Retinal pigment epithelial cell (primary cell): ENCODE measurements at regions not wholly inside any gene's neighbourhood (a gene's known extent, or its start where the extent isn't known, plus 50 kb on each side); places are given as distances from the start of the nearest gene placed in this dataset.

ENCODE experiments used
- DNase-seq: peaks from one replicate; pipeline ENCODE4 v3.0.0-alpha.2; 2010; ENCODE audit warnings: low read depth
- H3K4me3 ChIP-seq: 2 replicates; pipeline ENCODE4 v1.5.1; 2011; ENCODE audit warnings: mild to moderate bottlenecking, low read length, control low read depth, moderate library complexity
- CTCF ChIP-seq: conservative IDR thresholded peaks from 2 replicates; pipeline ENCODE4 v1.5.1; 2011; ENCODE audit warnings: low read depth, low read length, control low read depth, inconsistent platforms

- DNase-seq, result peak; percentile 91
- TF ChIP-seq CTCF, result no peak
- no peak overlapping the region for H3K4me3 ChIP-seq
Observed at GRCh38 chr4:107562316-107562715, 157.7 kb downstream of the PAPSS1 start.

GRCh38 chr4:107561481-107561880 lies 158.6 kb downstream of the PAPSS1 start:
- no peak for TF ChIP-seq CTCF
- DNase-seq, result peak; percentile 93
- no peak overlapping the region for H3K4me3 ChIP-seq

GRCh38 chr4:107559653-107560052 lies 160.4 kb downstream of the PAPSS1 start:
- DNase-seq, result no peak
- no peak for TF ChIP-seq CTCF
- no peak overlapping the region for H3K4me3 ChIP-seq

- H3K4me3 ChIP-seq, result no peak overlapping the region
- no peak for DNase-seq
- no peak for TF ChIP-seq CTCF
Observed at GRCh38 chr4:107552306-107552705, 167.7 kb downstream of the PAPSS1 start.

GRCh38 chr4:107548211-107548905 lies 171.7 kb downstream of the PAPSS1 start:
- DNase-seq, result no peak
- no peak overlapping the region for H3K4me3 ChIP-seq
- no peak for TF ChIP-seq CTCF

GRCh38 chr4:107546638-107547037 lies 173.4 kb downstream of the PAPSS1 start:
- no peak for TF ChIP-seq CTCF
- no peak for DNase-seq
- no peak overlapping the region for H3K4me3 ChIP-seq

- no peak overlapping the region for H3K4me3 ChIP-seq
- no peak for TF ChIP-seq CTCF
- DNase-seq, result no peak
Observed at GRCh38 chr4:107541511-107541910, 178.5 kb downstream of the PAPSS1 start.
